HG03280 (cell line): ENCODE measurements at regions not wholly inside any gene's neighbourhood (a gene's known extent, or its start where the extent isn't known, plus 50 kb on each side); places are given as distances from the start of the nearest gene placed in this dataset.
"Not testable (repeated sequence)": the region's sequence is repeated elsewhere in the genome, so short reads cannot be mapped to it uniquely, and the experiment has no call there.

Experiments
- ATAC-seq: cut with Tn5 transposase; IDR thresholded peaks from one replicate; pipeline ENCODE4 v1.9.1; 2021; ENCODE audit warnings: mild to moderate bottlenecking, moderate library complexity; ENCODE audit not compliant: unreplicated experiment

GRCh38 chr1:66455446-66455845, 78.5 kb upstream of the SGIP1 start:
- ATAC-seq, result no peak

- ATAC-seq, result no peak
These were observed 73.2 kb upstream of the SGIP1 start for GRCh38 chr1:66460776-66461175.

GRCh38 chr1:66462313-66462712, 71.6 kb upstream of the SGIP1 start:
- ATAC-seq, result no peak

GRCh38 chr1:66464351-66464750, 69.6 kb upstream of the SGIP1 start:
- ATAC-seq, result no peak

GRCh38 chr1:66464802-66465201, 69.2 kb upstream of the SGIP1 start:
- no peak for ATAC-seq

- ATAC-seq, result not testable (repeated sequence)
These were observed 67.3 kb upstream of the SGIP1 start for GRCh38 chr1:66466695-66467094.

GRCh38 chr1:66468722-66469121, 65.2 kb upstream of the SGIP1 start:
- ATAC-seq, result no peak

GRCh38 chr1:66475940-66476339, 58.0 kb upstream of the SGIP1 start:
- no peak for ATAC-seq

GRCh38 chr1:66476774-66477173, 57.2 kb upstream of the SGIP1 start:
- no peak for ATAC-seq

- ATAC-seq, result no peak
These were observed 55.8 kb upstream of the SGIP1 start for GRCh38 chr1:66478116-66478515.

GRCh38 chr1:66480162-66480561, 53.8 kb upstream of the SGIP1 start:
- no peak for ATAC-seq

- ATAC-seq, result not testable (repeated sequence)
These were observed 52.7 kb upstream of the SGIP1 start for GRCh38 chr1:66481215-66481614.
